Cerebellar nuclear complex (tissue), 1 donor: ENCODE measurements at regions not wholly inside any gene's neighbourhood (a gene's known extent, or its start where the extent isn't known, plus 50 kb on each side); places are given as distances from the start of the nearest gene placed in this dataset.
"Not testable (repeated sequence)": the region's sequence is repeated elsewhere in the genome, so short reads cannot be mapped to it uniquely, and the experiment has no call there.

Experiments
- DNase-seq, 2 experiments: peaks; one replicate each; lab custom pipeline; 2025; lab: John Stamatoyannopoulos, UW

DNA sequence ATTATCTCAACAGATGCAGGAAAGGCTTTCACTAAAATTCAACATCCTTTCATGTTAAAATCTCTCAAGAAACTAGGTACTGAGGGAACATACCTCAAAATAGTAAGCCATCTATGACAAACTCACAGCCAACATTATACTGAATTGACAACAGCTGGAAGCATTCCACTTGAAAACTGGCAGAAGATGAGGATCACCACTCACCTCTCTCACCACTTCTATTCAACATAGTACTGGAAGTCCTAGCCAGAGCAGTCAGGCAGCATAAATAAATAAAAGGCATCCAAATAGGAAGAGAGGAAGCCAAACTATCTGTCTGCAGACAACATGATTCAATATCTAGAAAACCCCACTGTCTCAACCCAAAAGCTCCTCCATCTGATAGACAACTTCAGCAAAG is 203.6 kb upstream of the GRAMD2B start:
- DNase-seq, result peak in 1 of 2 experiments; percentile 10

DNA sequence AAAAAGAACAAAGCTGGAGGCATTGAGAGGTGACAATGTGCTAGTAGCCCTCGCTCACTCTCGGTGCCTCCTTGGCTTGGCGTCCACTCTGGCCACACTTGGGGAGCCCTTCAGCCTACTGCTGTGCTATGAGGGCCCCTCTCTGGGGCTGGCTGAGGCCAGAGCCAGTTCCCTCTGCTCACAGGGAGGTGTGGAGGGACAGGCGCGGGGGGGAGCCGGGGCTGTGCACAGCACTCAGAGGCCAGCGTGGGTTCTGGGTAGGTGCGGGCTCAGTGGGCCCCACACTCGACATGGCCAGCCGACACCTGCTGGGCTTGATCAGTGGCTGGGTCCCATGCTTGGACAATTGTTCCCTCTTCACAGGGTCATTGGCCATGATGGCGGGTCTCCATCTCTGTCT is 202.5 kb upstream of the GRAMD2B start:
- DNase-seq, result no peak

DNA sequence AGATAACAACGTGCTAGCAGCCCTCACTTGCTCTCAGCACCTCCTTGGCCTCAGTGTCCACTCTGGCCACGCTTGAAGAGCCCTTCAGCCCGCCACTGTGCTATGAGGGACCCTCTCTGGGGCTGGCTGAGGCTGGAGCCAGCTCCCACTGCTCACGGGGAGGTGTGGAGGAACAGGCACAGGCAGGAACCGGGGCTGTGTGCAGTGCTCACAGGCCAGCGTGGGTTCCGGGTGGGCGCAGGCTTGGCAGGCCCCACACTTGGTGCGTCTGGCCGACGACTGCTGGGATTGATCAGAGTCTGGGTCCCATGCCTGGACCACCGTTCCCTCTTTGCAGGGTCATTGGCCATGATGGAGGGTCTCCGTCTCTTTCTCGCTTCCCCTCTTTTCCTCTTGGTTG is 194.3 kb upstream of the GRAMD2B start:
- no peak for DNase-seq

DNA sequence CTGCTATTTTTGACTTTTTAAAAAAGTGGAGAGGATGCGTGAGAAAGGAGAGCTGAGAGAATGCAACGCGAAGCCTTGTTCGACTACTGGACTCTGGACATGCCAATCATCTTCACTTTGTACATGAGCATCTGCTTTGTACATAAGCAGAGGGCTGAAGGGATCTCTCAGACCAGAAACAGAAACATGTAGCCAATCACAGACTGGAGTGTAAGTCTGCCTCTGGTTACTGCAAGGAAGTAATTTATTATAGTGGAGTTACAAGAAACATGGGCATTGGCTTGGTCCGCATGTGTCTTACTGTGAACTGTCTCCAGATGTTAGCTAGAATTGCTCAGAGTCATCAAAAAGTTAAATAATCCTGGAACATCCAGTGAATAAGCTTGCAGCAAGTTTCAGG is 190.0 kb upstream of the GRAMD2B start:
- no peak for DNase-seq

DNA sequence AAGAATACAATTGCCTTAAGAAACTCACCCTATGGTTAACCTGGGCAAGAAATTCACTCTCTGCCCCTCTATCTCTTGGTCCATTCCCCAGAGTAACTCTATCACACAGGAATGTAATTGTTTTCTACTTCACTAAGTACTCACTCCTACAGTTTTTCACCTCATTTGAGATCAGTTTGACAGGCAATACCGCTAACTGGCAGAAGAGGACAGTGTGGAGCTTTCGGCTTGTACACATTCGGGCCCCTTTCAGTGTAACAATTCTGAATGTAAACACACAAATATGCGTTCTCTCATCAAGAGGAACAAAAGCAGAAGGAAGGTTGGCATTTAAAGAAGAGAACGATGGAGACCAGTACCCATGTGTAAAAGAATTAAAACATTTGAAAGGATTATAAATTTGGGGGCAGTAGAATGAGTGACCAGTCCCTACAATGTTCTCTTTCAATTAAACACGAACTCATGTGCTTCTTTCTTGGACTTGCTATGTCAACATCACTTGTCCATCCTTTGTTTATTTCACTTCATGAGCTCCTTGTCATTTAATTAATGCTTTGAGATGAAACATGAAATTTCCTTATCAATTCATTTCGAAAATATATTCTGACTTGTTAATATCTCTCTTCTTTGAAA is 188.5 kb upstream of the GRAMD2B start:
- no peak for DNase-seq

DNA sequence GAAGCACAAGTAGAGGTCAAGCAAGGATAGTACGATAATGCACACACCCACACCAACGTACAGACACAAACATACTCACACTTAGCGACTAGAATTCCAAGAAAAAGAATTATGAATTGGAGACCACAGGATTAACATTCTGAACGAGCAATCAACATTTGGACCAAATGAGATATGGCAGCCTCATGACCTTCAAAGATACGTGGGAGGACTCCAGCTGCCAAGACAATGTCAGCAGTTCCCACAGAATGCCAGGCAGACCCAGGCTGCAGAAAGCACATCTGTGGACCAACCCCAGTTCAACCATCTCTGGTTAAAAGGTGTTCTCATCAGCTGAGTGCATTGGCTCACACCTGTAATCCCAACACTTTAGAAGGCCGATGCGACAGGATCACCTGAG is 187.6 kb upstream of the GRAMD2B start:
- no peak for DNase-seq

DNA sequence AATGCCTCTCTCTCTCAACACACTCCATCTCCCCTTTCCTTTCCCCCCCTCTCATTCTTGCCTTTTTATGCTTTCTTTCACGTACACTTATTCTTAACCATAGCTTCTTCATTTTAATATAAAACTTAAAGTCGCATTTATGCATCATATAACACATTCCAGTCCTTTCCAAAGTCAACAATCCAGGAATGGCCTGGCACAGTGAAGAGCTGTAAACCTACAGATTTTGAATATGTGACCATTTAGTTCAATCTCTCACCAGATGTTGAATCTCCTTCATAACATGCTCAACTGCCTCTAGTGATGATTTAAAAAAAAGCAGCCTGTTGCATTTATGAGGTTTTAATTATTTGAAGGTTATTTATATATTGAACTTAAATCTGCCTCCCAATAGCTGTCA is 186.2 kb upstream of the GRAMD2B start:
- DNase-seq, result no peak

DNA sequence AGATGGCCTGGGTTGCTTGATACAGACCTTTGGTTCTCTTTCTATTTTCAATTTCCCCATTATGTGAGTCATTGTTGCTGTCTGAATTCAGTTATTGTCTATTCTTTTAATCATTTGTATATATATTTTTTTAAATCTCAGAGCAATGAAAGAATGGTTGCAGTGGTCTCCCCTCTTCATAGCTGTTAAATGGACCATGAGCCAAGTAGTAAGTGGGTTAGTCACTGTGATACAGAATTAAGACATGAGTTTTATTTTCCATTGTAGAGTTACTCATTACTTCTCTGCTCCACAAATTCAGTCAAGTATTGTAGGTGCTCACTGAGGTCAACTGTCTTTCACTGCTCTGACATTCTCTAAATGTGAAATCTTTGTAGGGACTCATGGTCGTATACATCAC is 174.6 kb upstream of the GRAMD2B start:
- no peak for DNase-seq

DNA sequence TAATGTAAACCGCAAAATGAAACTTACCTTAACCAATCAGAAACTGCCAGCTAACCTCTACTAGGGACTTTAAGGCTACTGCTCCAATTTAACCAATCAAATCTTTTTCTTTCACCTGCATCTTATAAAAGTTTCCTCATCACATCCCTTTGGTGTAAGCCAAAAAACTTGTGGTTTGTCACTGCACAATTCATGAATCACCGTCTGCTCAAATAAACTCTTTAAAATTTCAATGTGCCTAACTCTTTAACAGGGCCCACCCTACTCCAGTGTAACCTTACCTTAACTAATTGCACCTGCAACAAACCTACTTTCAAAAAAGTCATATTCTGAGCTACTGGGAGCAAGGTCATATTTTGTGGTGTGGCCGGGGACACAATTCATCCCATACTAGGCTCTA is 172.2 kb upstream of the GRAMD2B start:
- no peak for DNase-seq

DNA sequence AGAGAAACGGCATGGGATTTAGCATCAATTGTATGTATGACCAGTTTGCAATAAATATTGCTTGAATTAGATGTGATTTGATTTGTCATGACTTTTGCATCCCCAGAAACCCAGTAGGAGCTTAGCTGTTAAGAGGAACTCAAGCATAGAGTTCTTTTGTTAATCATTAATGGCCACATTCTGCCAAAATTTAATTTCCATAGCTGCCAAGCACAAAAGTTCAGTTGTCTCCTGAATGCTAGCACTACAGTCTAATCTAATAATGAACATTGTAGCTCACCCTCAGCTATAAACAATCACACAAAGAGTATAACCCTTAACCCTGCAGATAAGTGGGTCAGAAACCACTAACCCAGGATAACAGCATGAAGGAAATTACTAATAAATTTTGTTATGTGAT is 169.8 kb upstream of the GRAMD2B start:
- no peak for DNase-seq

DNA sequence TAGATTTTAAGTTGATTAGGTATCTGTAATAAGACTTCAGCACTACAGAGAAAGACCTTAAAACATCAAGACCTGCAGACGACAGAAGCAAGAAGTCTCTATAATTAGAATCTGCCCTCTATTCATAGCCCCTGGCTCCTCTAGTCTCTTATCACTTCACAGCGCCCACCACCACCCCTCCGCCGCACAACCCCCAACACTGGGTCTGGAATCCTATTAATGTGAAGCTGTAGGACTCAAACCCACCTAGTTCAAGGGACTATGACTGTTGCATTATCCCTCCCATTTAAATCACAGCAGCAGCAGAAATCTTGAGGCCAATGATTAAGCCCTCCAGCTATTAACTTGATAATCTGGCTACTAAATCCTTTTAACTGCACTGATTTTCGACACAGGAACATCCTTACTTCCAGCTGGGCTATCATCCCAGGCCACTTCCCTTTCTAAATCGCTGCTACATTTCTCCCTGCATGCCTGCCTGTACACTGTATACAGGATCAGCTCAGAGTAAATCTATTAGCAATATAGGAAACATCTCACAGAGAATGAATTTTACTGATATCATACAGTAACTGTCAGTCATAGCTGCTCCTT is 159.5 kb upstream of the GRAMD2B start:
- no peak for DNase-seq

DNA sequence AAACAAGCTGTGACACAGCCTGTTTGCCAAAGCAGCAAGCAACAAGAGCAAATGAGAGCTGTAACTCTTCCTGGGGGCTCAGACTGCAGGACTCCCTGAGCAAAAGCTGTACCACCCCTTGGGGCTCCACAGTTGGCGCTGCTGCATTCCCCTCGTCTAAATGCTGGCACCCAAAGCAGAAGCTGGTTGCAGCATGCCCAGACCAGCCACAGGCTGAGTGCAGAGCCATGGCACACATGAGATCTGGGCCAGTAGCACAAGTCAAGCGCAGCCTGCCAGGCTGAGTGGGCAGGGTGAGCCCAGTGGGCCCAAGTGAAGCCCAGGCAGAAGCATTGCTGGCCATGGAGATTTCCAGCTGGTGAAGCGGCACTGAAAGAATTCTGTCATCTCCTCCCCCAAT is 157.3 kb upstream of the GRAMD2B start:
- DNase-seq, result no peak

DNA sequence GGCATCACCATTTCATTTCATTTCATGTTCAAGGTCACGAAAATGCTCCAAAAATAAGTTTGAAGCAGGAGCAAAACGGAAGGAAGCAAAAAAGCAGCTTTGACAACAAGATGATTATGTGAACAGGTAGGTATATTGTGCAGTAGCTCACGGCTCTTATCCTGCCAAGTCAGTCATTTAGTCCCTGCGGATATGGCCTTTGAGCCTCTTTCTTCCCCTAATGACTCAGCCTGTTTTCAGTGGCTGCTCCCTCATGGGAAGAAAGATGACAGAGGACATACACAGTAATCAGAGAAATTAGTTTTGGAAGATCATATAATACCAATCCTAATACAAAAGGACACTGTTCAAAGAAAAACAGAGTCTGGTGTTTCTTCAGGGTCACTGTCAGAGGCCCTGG is 155.8 kb upstream of the GRAMD2B start:
- DNase-seq, result no peak

DNA sequence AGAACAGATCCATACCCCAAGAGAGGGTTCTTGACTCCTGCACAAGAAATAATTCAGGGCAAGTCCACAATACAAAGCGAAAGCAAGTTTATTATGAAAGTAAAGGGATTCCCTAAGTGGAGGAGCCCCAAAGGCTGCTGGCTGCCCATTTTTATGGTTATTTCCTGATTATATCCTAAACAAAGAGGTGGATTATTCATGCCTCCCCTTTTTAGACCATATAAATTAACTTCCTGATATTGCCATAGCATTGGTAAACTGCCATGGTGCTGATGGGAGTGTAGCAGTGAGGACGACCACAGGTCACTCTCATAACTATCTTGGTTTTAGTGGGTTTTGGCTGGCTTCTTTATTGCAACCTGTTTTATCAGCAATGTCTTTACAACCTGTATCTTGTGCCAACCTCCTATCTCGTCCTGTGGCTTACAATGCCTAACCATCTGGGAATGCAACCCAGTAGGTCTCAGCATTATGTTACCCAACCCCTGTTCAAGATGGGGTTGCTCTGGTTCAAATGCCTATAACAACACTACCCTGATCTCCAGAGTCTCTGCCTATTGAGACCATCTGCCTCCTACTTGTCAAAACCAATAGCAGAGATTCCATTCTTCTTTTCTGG is 154.4 kb upstream of the GRAMD2B start:
- peak in 1 of 2 experiments; percentile 7 for DNase-seq

DNA sequence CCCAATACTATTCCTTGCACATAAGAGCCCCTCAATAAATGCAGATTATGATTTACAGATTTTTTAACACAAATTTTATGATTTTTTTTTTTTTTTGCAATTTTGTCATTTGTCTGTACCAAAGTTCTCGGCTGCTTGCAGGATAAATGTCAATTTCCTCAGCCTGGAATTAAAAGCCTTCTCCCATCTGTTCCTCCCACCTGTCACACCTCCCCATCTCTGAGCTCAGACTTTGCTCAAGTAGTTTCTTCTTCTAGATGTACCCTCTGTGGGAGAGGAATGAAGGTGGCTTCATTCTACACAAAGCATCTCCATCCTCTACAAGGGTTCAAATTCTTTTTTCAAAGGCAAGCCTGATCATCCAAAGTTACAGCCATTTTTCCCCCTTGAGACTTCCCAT is 153.7 kb upstream of the GRAMD2B start:
- DNase-seq, result peak in 1 of 2 experiments; percentile 21

DNA sequence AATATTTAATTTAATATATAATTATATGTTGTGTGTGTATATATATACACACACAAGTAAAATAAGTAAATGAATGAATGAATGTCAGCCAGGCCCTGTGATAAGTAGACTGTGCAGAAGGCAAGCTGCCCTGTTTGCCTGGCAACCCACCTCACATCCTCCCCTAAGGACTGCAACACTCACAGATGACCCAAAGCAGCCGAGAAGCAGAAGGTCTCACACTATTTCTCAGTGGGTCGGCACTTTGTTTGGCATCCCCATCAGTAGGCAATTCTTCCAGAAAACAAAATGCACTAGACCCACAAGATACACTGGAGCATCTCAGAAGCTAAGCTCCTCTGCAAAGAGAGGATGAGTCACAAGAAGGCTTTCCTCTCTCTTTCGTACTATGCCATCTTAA is 152.1 kb upstream of the GRAMD2B start:
- DNase-seq, result peak in 1 of 2 experiments; percentile 31

DNA sequence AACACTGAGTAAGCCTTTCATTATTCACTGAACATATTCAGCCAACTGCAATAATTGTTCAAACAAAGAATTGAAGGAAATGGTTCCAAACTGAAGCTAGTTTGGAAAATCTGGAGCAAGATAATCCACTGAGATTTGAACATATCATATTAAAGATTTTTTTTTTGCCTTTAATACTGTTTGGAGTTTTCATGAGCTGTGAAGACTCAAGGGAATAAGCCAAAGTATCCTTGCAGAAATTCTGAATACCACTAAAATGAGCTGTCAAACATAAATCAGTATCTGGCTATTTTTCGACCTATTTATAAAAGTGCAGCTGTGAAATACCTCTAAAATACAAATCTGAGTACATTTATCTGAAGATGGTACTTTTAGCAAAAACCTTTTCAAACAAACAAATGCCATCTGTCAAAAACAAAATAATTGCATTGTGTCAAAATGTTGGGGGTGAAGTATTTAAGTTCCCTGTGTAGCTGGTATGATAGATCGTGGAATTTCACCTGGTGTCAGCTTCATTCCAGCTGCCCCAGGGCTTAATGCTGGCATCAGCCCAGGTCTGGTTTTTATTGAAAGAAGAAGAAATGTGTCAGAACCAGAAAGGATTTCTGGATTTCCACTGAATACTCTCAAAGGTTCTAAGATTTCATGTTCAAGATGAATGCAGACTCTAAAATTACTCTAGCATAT is 149.0 kb upstream of the GRAMD2B start:
- DNase-seq, result no peak

DNA sequence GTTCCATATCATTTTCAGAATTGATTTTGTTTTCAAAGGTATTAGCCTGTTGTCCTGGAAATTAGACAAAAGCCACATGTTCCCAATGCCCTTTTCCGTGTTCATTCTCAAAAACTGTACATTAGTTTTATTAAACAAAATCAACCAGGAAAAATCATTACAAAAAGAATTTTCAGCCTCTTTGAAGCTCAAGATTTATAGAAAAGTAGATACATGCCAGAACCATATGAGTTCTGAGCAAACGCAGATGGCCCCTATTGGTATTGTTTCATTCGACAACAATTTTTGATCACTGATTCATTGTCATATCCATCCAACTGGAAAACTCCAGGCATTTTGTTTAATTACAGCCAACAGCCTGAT is 148.5 kb upstream of the GRAMD2B start:
- DNase-seq, result no peak

DNA sequence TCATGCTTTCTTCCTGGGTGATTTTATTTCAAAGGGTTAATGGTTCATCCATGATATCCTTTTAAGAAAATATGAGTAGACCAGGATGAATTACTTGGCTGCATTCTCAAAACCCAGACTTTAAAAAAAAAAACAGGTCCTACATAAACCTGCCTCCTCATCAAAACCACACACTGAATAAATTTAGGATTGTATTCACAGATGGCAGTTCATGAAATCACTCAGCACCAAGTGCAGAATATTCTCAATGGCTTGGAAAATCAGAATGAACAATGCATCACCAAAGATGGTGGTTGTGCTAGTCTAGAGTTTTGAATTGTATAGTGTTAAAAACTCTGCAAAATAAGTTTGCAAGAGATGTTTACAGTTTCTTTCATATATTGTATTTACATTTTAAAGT is 145.4 kb upstream of the GRAMD2B start:
- no peak for DNase-seq

DNA sequence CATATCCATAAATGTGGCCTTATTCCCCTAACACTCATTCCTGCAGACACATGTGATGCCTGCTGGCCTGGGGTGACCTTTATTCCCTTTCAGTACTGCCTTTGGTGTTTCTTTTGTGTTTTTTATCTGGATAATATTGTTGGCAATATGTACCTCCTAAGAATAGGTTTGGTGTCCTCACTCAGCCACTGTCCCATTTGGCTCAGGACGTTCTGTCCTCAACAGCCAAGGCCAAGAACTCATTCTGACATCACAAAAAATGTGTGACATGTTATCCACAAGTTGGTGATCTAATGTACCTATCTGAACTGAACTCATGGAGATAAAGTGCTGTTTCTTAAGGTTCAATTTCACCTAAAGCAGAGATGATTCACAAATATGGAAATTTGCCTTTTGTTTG is 142.9 kb upstream of the GRAMD2B start:
- peak in 1 of 2 experiments; percentile 73 for DNase-seq

DNA sequence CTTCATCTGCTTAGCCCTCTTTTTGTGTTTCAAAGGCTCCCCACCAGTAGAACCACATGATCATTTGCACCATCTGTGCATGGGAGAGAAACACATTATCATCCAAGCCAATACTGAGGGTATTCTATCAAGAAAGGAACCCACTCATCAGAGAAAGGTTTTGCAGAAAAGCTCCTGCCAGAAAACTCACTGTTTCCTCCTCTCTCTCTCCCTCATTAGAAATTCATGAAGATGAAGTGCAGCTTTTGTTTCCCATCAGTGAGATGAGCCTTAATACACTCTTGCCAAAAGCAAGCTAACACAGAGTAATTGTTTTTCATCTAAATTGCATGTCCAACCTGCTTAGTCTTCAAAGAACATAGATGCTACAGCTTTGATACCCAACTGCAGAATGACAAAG is 142.4 kb upstream of the GRAMD2B start:
- DNase-seq, result peak in 1 of 2 experiments; percentile 73

DNA sequence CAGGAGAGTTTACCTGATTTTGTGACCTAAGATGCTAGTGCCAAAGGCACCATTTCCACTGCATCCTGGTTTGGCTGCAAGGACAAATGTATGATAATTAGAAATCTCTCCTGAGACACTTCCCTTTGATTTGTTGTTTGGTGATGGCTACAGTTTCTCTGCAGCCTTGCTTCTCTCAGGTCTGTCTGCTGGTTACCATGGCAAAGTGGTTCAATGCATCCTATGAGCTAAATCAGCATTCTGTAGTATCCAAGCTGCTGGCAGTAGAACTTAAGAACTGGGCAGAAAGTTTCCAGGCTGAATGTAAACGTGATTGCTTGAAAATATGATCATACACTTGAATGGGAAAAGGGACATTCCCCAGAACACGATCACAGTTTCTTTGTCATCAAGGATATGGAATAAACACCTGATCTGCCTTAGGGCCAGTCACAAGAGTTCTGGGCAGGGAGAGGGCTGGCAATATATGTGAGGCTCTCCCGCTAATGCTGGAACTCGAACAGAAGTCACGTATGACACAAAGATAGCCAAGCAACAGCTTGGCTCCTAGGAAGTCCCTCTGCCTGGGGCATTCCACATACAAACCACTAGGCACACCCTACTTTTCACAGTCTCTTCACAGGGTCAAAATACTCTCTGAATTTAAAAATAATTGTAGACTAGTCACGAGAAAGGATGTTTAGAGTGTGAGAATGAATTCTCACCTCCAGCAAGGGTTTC is 138.1 kb upstream of the GRAMD2B start:
- DNase-seq, result no peak

DNA sequence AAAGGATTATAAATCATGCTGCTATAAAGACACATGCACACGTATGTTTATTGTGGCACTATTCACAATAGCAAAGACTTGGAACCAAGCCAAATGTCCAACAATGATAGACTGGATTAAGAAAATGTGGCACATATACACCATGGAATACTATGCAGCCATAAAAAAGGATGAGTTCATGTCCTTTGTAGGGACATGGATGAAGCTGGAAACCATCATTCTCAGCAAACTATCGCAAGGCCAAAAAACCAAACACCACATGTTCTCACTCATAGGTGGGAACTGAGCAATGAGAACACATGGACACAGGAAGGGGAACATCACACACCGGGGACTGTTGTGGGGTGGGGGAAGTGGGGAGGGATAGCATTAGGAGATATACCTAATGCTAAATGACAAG is 127.1 kb upstream of the GRAMD2B start:
- not testable (repeated sequence) for DNase-seq
